ENCODE measurements at regions not wholly inside any gene's neighbourhood (a gene's known extent, or its start where the extent isn't known, plus 50 kb on each side); places are given as distances from the start of the nearest gene placed in this dataset.

DNA sequence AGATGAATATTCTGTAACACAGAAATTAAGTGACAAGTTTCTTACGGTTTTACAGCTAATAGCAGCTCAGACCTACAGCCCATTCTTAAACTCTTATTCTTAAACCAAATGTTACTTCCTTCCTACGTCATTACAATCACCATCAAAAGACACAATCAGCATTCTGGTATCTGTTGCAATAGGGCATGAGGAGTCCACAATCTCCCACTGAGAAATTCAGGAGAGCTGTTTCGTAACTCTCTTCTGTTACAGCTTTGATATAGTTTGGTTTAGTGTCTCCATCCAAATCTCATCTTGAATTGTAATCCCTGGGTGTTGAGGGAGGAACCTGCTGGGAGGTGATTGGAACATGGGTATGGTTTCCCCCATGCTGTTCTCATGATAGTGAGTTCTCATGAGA is 163.4 kb downstream of the GAS1 start (continued):
- no peak for TF ChIP-seq TSHZ2 (CRISPR knock-in tag; IDR thresholded peaks at IDR 0.05)

- no peak for ATAC-seq
- TF ChIP-seq CREB5 (CRISPR knock-in tag; IDR thresholded peaks at IDR 0.05; ENCODE audit: low read depth) (no peak), CSDC2 (CRISPR knock-in tag; IDR thresholded peaks at IDR 0.05) (no peak), BACH2 (CRISPR knock-in tag; IDR thresholded peaks at IDR 0.05; ENCODE audit: borderline replicate concordance) (no peak), ZFP30 (CRISPR knock-in tag; IDR thresholded peaks at IDR 0.05) (no peak), ZNF565 (CRISPR knock-in tag; conservative IDR thresholded peaks at IDR 0.05; ENCODE audit: low read depth) (no peak), CSRNP3 (CRISPR knock-in tag; IDR thresholded peaks at IDR 0.05) (no peak), ZNF8 (CRISPR knock-in tag; IDR thresholded peaks at IDR 0.05) (no peak), PPARA (CRISPR knock-in tag; IDR thresholded peaks at IDR 0.05; ENCODE audit: borderline replicate concordance) (no peak)
- TF ChIP-seq, protein P1, sequence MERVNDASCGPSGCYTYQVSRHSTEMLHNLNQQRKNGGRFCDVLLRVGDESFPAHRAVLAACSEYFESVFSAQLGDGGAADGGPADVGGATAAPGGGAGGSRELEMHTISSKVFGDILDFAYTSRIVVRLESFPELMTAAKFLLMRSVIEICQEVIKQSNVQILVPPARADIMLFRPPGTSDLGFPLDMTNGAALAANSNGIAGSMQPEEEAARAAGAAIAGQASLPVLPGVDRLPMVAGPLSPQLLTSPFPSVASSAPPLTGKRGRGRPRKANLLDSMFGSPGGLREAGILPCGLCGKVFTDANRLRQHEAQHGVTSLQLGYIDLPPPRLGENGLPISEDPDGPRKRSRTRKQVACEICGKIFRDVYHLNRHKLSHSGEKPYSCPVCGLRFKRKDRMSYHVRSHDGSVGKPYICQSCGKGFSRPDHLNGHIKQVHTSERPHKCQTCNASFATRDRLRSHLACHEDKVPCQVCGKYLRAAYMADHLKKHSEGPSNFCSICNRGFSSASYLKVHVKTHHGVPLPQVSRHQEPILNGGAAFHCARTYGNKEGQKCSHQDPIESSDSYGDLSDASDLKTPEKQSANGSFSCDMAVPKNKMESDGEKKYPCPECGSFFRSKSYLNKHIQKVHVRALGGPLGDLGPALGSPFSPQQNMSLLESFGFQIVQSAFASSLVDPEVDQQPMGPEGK (CRISPR knock-in tag; IDR thresholded peaks at IDR 0.05; ENCODE audit: borderline replicate concordance) = no peak
Measured at GRCh38 chr9:86782831-86783230, 164.5 kb downstream of the GAS1 start.

- no peak for TF ChIP-seq ZFP30 (CRISPR knock-in tag; IDR thresholded peaks at IDR 0.05)
- no peak for TF ChIP-seq CREB5 (CRISPR knock-in tag; IDR thresholded peaks at IDR 0.05; ENCODE audit: low read depth)
- no peak for TF ChIP-seq SNAI2 (CRISPR knock-in tag; IDR thresholded peaks at IDR 0.05)
- no peak for TF ChIP-seq OSR1 (CRISPR knock-in tag; IDR thresholded peaks at IDR 0.05)
- no peak for TF ChIP-seq ZFP3 (CRISPR knock-in tag; IDR thresholded peaks at IDR 0.05)
- no peak for TF ChIP-seq TCF4 (CRISPR knock-in tag; IDR thresholded peaks at IDR 0.05; ENCODE audit: borderline replicate concordance)
- TF ChIP-seq TOX (CRISPR knock-in tag; IDR thresholded peaks at IDR 0.05; ENCODE audit: borderline replicate concordance) = no peak
- TF ChIP-seq PPARA (CRISPR knock-in tag; IDR thresholded peaks at IDR 0.05; ENCODE audit: borderline replicate concordance) = no peak
- no peak for TF ChIP-seq BACH2 (CRISPR knock-in tag; IDR thresholded peaks at IDR 0.05; ENCODE audit: borderline replicate concordance)
- no peak for TF ChIP-seq ZNF70 (CRISPR knock-in tag; IDR thresholded peaks at IDR 0.05)
- TF ChIP-seq CSDC2 (CRISPR knock-in tag; IDR thresholded peaks at IDR 0.05) = no peak
- TF ChIP-seq ZNF8 (CRISPR knock-in tag; IDR thresholded peaks at IDR 0.05) = no peak
- TF ChIP-seq TSHZ2 (CRISPR knock-in tag; IDR thresholded peaks at IDR 0.05) = no peak
- no peak for TF ChIP-seq ZNF565 (CRISPR knock-in tag; conservative IDR thresholded peaks at IDR 0.05; ENCODE audit: low read depth)
- no peak for TF ChIP-seq ARNTL (CRISPR knock-in tag; IDR thresholded peaks at IDR 0.05; ENCODE audit: borderline replicate concordance, low read depth)
- TF ChIP-seq, protein P1 (CRISPR knock-in tag; IDR thresholded peaks at IDR 0.05; ENCODE audit: borderline replicate concordance) = no peak
- no peak for TF ChIP-seq ZC3H10 (CRISPR knock-in tag; IDR thresholded peaks at IDR 0.05)
- TF ChIP-seq GLIS3 (CRISPR knock-in tag; IDR thresholded peaks at IDR 0.05) = no peak
- no peak for TF ChIP-seq RARB (CRISPR knock-in tag; IDR thresholded peaks at IDR 0.05)
- ATAC-seq = no peak
Measured at GRCh38 chr9:86778761-86779160, 168.5 kb downstream of the GAS1 start.
